ENCODE measurements at regions not wholly inside any gene's neighbourhood (a gene's known extent, or its start where the extent isn't known, plus 50 kb on each side); places are given as distances from the start of the nearest gene placed in this dataset.

DNA sequence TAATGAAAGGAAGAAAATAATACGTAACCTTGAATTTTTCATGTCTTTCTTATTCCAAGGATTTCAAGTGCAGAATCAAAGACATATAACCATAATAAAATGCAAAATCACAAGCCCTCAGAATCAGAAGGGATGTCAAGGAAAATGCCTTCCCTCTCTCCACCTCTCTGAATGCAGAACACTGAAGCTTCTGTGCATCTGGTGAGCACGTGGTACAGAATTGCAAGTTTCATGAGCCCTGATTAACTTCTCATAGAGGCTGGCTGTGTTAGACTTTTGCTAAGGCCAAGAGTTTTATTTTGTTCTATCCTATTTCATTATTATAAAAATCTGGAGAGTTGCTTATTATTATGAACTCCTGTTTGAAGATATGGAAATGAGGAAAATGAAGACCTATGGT is 533.7 kb upstream of the POM121L12 start:
- TF ChIP-seq, protein P1, sequence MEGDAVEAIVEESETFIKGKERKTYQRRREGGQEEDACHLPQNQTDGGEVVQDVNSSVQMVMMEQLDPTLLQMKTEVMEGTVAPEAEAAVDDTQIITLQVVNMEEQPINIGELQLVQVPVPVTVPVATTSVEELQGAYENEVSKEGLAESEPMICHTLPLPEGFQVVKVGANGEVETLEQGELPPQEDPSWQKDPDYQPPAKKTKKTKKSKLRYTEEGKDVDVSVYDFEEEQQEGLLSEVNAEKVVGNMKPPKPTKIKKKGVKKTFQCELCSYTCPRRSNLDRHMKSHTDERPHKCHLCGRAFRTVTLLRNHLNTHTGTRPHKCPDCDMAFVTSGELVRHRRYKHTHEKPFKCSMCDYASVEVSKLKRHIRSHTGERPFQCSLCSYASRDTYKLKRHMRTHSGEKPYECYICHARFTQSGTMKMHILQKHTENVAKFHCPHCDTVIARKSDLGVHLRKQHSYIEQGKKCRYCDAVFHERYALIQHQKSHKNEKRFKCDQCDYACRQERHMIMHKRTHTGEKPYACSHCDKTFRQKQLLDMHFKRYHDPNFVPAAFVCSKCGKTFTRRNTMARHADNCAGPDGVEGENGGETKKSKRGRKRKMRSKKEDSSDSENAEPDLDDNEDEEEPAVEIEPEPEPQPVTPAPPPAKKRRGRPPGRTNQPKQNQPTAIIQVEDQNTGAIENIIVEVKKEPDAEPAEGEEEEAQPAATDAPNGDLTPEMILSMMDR (IDR thresholded peaks at IDR 0.05; ENCODE audit: insufficient read depth, low read length, missing control alignments): no peak
- H3K4me3 ChIP-seq (ENCODE audit: low read depth, low read length): no peak overlapping the region
- DNase-seq (ENCODE audit: low read depth, low spot score): no peak
- CTCF ChIA-PET: no interaction called here
- POLR2A ChIA-PET: no interaction called here

DNA sequence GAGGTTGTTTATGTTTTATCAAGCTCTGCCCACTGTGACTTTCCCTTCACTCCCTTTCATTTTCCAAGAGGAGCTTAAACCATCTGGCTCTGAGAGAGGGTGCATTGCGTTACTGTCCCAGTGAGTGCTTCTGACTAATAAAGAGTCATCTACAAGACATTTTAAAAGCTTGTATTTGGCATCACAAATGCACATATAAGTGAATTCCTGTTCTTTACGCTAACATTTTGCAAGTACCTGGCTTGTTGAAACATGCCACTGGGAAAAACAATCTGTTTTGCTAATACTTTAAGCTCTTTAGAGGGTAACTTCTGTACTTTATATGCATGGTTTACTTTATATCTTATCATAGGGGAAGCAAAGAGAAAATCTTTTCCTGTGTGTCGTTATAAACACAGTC is 534.6 kb upstream of the POM121L12 start:
- TF ChIP-seq, protein P1 (IDR thresholded peaks at IDR 0.05; ENCODE audit: insufficient read depth, low read length, missing control alignments): no peak
- ChIA-PET CTCF (no interaction called here), POLR2A (no interaction called here)
- H3K4me3 ChIP-seq (ENCODE audit: low read depth, low read length): no peak overlapping the region
- no peak for DNase-seq (ENCODE audit: low read depth, low spot score)

DNA sequence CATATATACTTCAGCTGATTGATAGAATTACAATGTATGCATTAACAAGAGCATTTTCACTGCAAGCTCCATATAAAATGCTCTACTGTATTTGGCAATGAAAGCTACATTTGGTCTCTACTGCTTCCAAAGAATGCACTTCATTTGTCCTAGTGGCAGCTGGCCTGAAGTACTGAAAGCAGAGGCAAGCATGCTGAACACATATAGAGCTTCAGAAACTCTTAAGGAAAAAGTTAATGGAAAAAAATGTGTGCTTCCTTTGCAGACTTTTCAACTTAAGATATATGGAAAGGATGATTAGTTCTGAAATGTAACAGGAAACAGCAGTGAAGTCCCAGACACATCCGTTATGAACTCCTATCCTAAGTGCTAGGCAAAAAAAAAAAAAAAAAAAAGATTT is 537.1 kb upstream of the POM121L12 start:
- ChIA-PET CTCF (no interaction called here), POLR2A (no interaction called here)
- H3K4me3 ChIP-seq (ENCODE audit: low read depth, low read length): no peak overlapping the region
- TF ChIP-seq, protein P1 (IDR thresholded peaks at IDR 0.05; ENCODE audit: insufficient read depth, low read length, missing control alignments): no peak
- no peak for DNase-seq (ENCODE audit: low read depth, low spot score)

DNA sequence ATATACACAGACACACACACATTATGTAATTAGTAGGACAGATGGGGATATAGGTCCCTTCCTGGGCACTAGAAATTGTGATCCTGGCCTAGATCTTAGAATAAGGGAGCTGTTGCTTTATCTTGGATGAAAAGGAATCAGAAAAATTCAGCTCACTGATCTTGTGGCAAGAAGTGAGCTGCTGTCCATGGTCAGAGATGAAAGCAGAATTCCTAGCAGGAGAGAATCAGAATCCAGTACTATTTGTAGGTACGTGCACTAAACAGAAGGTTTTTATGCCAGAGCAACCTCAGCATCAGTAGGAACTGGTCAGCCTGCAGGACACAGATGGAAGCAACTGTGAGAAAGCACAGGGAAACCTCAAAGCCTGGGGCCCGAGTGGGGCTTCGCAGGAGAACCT is 549.2 kb upstream of the POM121L12 start:
- TF ChIP-seq, protein P1 (IDR thresholded peaks at IDR 0.05; ENCODE audit: insufficient read depth, low read length, missing control alignments): no peak
- no peak overlapping the region for H3K4me3 ChIP-seq (ENCODE audit: low read depth, low read length)
- DNase-seq (ENCODE audit: low read depth, low spot score): no peak
- ChIA-PET POLR2A (no interaction called here), CTCF (no interaction called here)

DNA sequence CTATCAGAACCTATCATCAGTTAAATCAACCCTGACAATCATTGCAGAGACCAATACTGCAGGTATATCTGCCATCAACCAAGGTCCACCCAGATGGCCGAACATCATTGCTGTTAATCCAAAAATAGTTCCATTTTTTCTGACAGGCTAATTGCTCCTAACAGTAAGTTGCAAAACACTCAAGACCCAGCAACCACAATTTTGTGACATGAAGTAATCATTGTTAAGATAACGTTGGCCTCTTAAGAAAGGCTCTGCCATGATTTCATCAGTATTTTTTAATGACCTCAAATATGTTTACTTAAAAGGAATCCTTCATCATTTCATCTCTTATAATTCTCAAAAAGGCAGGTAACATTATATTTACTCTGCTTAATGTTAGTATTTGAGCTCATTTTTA is 553.4 kb upstream of the POM121L12 start:
- POLR2A ChIA-PET: no interaction called here
- no peak for DNase-seq (ENCODE audit: low read depth, low spot score)
- TF ChIP-seq, protein P1 (IDR thresholded peaks at IDR 0.05; ENCODE audit: insufficient read depth, low read length, missing control alignments): no peak
- no peak overlapping the region for H3K4me3 ChIP-seq (ENCODE audit: low read depth, low read length)
- CTCF ChIA-PET: no interaction called here

DNA sequence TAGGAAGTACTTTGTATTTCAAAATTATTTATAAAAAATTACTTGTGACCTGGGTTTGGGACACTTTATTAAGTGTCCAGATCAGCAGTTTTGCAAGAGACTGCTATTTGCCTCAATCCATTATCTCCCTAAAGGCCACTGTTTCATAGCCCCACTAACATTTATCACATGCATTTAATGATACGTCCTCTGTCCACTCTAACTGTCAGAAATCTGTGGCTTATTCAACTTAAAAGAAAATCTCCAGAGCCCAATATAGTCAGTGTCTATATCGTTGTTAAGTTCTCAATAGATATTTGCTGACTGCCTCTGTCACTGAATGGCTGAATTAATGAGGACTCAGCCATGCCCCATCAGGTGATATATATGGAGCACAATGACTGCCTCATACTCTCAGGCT is 553.9 kb upstream of the POM121L12 start:
- CTCF ChIA-PET: no interaction called here
- TF ChIP-seq, protein P1 (IDR thresholded peaks at IDR 0.05; ENCODE audit: insufficient read depth, low read length, missing control alignments): no peak
- POLR2A ChIA-PET: no interaction called here

More for the DNA sequence above, 553.9 kb upstream of the POM121L12 start:
- no peak for DNase-seq (ENCODE audit: low read depth, low spot score)
- H3K4me3 ChIP-seq (ENCODE audit: low read depth, low read length): no peak overlapping the region
